CD4-positive, alpha-beta T cell (primary cell): ENCODE measurements at regions not wholly inside any gene's neighbourhood (a gene's known extent, or its start where the extent isn't known, plus 50 kb on each side); places are given as distances from the start of the nearest gene placed in this dataset.

Source experiments
- ATAC-seq: fragments of 200-7000 bp; cut with Tn5 transposase; one replicate; pipeline ENCODE4 v1.10.0; 2022; ENCODE audit warnings: mild to moderate bottlenecking; ENCODE audit not compliant: poor library complexity
- CTCF ChIA-PET: fragments of 350-600 bp; sonication (Branson Sonifier 250); formaldehyde crosslinking; loops from one replicate; lab custom pipeline; 2021; ENCODE audit warnings: antibody characterized with exemption, inconsistent platforms; lab: Charles Lee
- POLR2A ChIA-PET: fragments of 350-600 bp; sonication (Branson Sonifier 250); formaldehyde crosslinking; loops from one replicate; lab custom pipeline; 2021; ENCODE audit warnings: antibody characterized with exemption, inconsistent platforms; lab: Charles Lee
- DNase-seq, 14 experiments: peaks; one replicate each; pipeline ENCODE4 v3.0.0-alpha.2; 2013 to 2020; ENCODE audit warnings: mixed read lengths in 2 of 14
- H3K27ac ChIP-seq, 2 donors: one replicate each; pipeline versions ENCODE4 v1.5.1 to v1.7.0; 2013; ENCODE audit warnings: low read length in 2 of 2, low read depth in 1 of 2, mild to moderate bottlenecking in 1 of 2
- H3K27me3 ChIP-seq, 2 experiments: 1 replicate in 1 of 2; 2 replicates in 1 of 2; pipeline versions ENCODE4 v1.6.1 to v1.7.0; 2013; ENCODE audit warnings: low read length in 2 of 2, control low read depth in 1 of 2, mild to moderate bottlenecking in 1 of 2, moderate library complexity in 1 of 2; ENCODE audit not compliant: insufficient read depth in 2 of 2, control insufficient read depth in 1 of 2
- H3K36me3 ChIP-seq: one replicate; pipeline ENCODE4 v1.6.1; 2013; ENCODE audit warnings: low read length, control low read depth; ENCODE audit not compliant: insufficient read depth
- H3K4me1 ChIP-seq: one replicate; pipeline ENCODE4 v1.6.1; 2013; ENCODE audit warnings: low read length, control low read depth; ENCODE audit not compliant: insufficient read depth
- H3K4me3 ChIP-seq: one replicate; pipeline ENCODE4 v1.5.1; 2013; ENCODE audit warnings: mild to moderate bottlenecking, low read length, moderate library complexity
- H3K9me3 ChIP-seq, 2 experiments: 1 replicate in 1 of 2; 2 replicates in 1 of 2; pipeline versions ENCODE4 v1.6.1 to v1.7.0; 2013; ENCODE audit warnings: low read length in 2 of 2, mild to moderate bottlenecking in 2 of 2, control low read depth in 1 of 2, moderate library complexity in 1 of 2; ENCODE audit not compliant: control insufficient read depth in 1 of 2, insufficient read depth in 1 of 2
- H3K27ac Mint-ChIP-seq: one replicate; pipeline ENCODE4 v1.8.0; 2020; ENCODE audit warnings: mixed read lengths
- H3K27me3 Mint-ChIP-seq: one replicate; pipeline ENCODE4 v1.8.0; 2021; ENCODE audit warnings: mixed read lengths
- H3K36me3 Mint-ChIP-seq: one replicate; pipeline ENCODE4 v1.8.0; 2021; ENCODE audit warnings: low read depth, mixed read lengths
- H3K4me1 Mint-ChIP-seq: one replicate; pipeline ENCODE4 v1.8.0; 2021; ENCODE audit warnings: low read depth, mixed read lengths
- H3K4me3 Mint-ChIP-seq: one replicate; pipeline ENCODE4 v1.8.0; 2020; ENCODE audit warnings: mild to moderate bottlenecking, mixed read lengths
- H3K9me3 Mint-ChIP-seq: one replicate; pipeline ENCODE4 v1.8.0; 2020; ENCODE audit warnings: mixed read lengths
- intact Hi-C, 2 experiments: fragments of 100-400 bp; cut with DNase I in 1 of 2; cut with micrococcal nuclease in 1 of 2; formaldehyde crosslinking; loops; one replicate each; pipeline versions ENCODE4 v1.15.1 to v1.9.0; 2023 to 2025; cut with DNase I, micrococcal nuclease
- TF ChIP-seq, protein P1 (sequence below): fragments of 200-600 bp; IDR thresholded peaks from one replicate; pipeline ENCODE4 v1.8.0; 2022; ENCODE audit warnings: antibody characterized with exemption, mild to moderate bottlenecking

DNA sequence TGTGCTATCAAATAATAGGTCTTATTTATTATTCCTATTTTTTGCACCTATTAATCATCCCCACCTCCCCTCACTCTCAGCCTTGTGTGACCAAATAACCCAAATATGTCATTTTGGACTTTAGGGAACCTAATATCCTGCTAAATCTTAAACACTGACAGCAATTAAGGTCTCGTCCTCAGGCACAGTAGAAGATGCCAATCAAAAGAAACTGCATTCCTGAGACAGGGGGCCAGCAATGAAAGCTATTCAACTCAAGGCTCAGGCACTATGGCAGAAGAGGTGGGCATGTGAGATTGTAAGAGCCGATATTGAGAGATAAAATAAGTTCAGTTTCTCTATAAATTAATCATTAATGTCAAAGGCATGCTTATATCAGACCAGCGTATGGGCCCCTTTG lies 1437.7 kb upstream of the PCDH9 start:
- TF ChIP-seq, protein P1, sequence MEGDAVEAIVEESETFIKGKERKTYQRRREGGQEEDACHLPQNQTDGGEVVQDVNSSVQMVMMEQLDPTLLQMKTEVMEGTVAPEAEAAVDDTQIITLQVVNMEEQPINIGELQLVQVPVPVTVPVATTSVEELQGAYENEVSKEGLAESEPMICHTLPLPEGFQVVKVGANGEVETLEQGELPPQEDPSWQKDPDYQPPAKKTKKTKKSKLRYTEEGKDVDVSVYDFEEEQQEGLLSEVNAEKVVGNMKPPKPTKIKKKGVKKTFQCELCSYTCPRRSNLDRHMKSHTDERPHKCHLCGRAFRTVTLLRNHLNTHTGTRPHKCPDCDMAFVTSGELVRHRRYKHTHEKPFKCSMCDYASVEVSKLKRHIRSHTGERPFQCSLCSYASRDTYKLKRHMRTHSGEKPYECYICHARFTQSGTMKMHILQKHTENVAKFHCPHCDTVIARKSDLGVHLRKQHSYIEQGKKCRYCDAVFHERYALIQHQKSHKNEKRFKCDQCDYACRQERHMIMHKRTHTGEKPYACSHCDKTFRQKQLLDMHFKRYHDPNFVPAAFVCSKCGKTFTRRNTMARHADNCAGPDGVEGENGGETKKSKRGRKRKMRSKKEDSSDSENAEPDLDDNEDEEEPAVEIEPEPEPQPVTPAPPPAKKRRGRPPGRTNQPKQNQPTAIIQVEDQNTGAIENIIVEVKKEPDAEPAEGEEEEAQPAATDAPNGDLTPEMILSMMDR, result no peak
- CTCF ChIA-PET, result no interaction called here
- no peak for ATAC-seq

GRCh38 chr13:68666774-68667397 lies 1436.8 kb upstream of the PCDH9 start:
- Mint-ChIP-seq H3K27me3 (no peaks in the 10 kb centered on the region), H3K4me3 (no peak overlapping the region), H3K4me1 (no peaks in the 10 kb centered on the region), H3K9me3 (peaks cover 8% of the 10 kb centered on the region), H3K27ac (no peak overlapping the region), H3K36me3 (no peaks in the 10 kb centered on the region)
- Histone ChIP-seq H3K4me3 (no peak overlapping the region), H3K27ac (no peak overlapping the region), H3K36me3 (no peaks in the 10 kb centered on the region), H3K9me3 (no peaks in the 10 kb centered on the region), H3K27me3 (no peaks in the 10 kb centered on the region), H3K4me1 (no peaks in the 10 kb centered on the region)
- ChIA-PET CTCF (no interaction called here), POLR2A (no interaction called here)
- ATAC-seq, result no peak
- TF ChIP-seq, protein P1, result no peak
- no peak for DNase-seq
- intact Hi-C loops, result no loop called here

More for the DNA sequence above, 1437.7 kb upstream of the PCDH9 start:
- POLR2A ChIA-PET, result no interaction called here
- DNase-seq, result no peak
- no peaks in the 10 kb centered on the region for H3K4me1 Mint-ChIP-seq
- no peaks in the 10 kb centered on the region for H3K36me3 Mint-ChIP-seq
- Histone ChIP-seq H3K9me3 (no peaks in the 10 kb centered on the region), H3K4me3 (no peak overlapping the region), H3K27me3 (no peaks in the 10 kb centered on the region), H3K36me3 (no peaks in the 10 kb centered on the region), H3K27ac (no peak overlapping the region), H3K4me1 (no peaks in the 10 kb centered on the region)
- H3K4me3 Mint-ChIP-seq, result no peak overlapping the region
- H3K27ac Mint-ChIP-seq, result no peak overlapping the region
- H3K27me3 Mint-ChIP-seq, result no peaks in the 10 kb centered on the region
- peaks cover 8% of the 10 kb centered on the region for H3K9me3 Mint-ChIP-seq
- intact Hi-C loops, result no loop called here

- no peak overlapping the region for H3K27ac ChIP-seq
- Mint-ChIP-seq H3K27ac (no peak overlapping the region), H3K4me1 (no peaks in the 10 kb centered on the region), H3K27me3 (no peaks in the 10 kb centered on the region), H3K9me3 (peaks cover 14% of the 10 kb centered on the region), H3K4me3 (no peak overlapping the region), H3K36me3 (no peaks in the 10 kb centered on the region)
- intact Hi-C loops, result no loop called here
- H3K27me3 ChIP-seq, result no peaks in the 10 kb centered on the region
- POLR2A ChIA-PET, result no interaction called here
- H3K4me1 ChIP-seq, result no peaks in the 10 kb centered on the region
- no peaks in the 10 kb centered on the region for H3K36me3 ChIP-seq
- TF ChIP-seq, protein P1, result no peak
- CTCF ChIA-PET, result no interaction called here
- peaks cover 0 to 4% of the 10 kb centered on the region in 2 experiments for H3K9me3 ChIP-seq
- H3K4me3 ChIP-seq, result no peak overlapping the region
- ATAC-seq (no peak), DNase-seq (no peak)
Observed at GRCh38 chr13:68645814-68646213, 1415.7 kb upstream of the PCDH9 start.
